HEK293 (cell line): ENCODE measurements at regions not wholly inside any gene's neighbourhood (a gene's known extent, or its start where the extent isn't known, plus 50 kb on each side); places are given as distances from the start of the nearest gene placed in this dataset.

Experiments used
- BCL11B ChIP-seq: fragments of 450-650 bp; formaldehyde crosslinking; IDR thresholded peaks from 2 replicates; pipeline ENCODE4 v1.5.1; 2016; ENCODE audit warnings: low read depth, missing biosample characterization, missing genetic modification characterization
- CTCF ChIP-seq: fragments of 450-650 bp; formaldehyde crosslinking; IDR thresholded peaks from 2 replicates; pipeline ENCODE4 v1.5.1; 2016; ENCODE audit warnings: missing biosample characterization, missing genetic modification characterization
- PRDM1 ChIP-seq: fragments of 450-650 bp; formaldehyde crosslinking; IDR thresholded peaks from 2 replicates; pipeline ENCODE4; 2016; ENCODE audit warnings: missing biosample characterization, missing genetic modification characterization
- REST ChIP-seq: fragments of 450-650 bp; formaldehyde crosslinking; IDR thresholded peaks from 2 replicates; pipeline ENCODE4 v1.5.1; 2016; ENCODE audit warnings: missing biosample characterization, missing genetic modification characterization
- ZNF184 ChIP-seq: fragments of 450-650 bp; IDR thresholded peaks from 2 replicates; pipeline ENCODE4 v1.5.1; 2018; ENCODE audit warnings: missing biosample characterization, mild to moderate bottlenecking, missing genetic modification characterization
- ZNF561 ChIP-seq: fragments of 450-650 bp; IDR thresholded peaks from 2 replicates; pipeline ENCODE4 v1.5.1; 2018; ENCODE audit warnings: missing biosample characterization, missing genetic modification characterization, borderline replicate concordance
- ZNF837 ChIP-seq: fragments of 450-650 bp; formaldehyde crosslinking; IDR thresholded peaks from 2 replicates; pipeline ENCODE4 v1.5.1; 2016; ENCODE audit warnings: missing biosample characterization, missing genetic modification characterization

GRCh38 chr14:65936342-65936975 is 523.9 kb downstream of the FUT8 start:
- TF ChIP-seq CTCF (tag by site-specific recombination) (no peak), ZNF837 (no peak), ZNF184 (tag by site-specific recombination) (no peak), PRDM1 (no peak), BCL11B (tag by site-specific recombination) (no peak), REST (tag by site-specific recombination) (no peak), ZNF561 (tag by site-specific recombination) (no peak)
